ENCODE measurements at regions not wholly inside any gene's neighbourhood (a gene's known extent, or its start where the extent isn't known, plus 50 kb on each side); places are given as distances from the start of the nearest gene placed in this dataset.

DNA sequence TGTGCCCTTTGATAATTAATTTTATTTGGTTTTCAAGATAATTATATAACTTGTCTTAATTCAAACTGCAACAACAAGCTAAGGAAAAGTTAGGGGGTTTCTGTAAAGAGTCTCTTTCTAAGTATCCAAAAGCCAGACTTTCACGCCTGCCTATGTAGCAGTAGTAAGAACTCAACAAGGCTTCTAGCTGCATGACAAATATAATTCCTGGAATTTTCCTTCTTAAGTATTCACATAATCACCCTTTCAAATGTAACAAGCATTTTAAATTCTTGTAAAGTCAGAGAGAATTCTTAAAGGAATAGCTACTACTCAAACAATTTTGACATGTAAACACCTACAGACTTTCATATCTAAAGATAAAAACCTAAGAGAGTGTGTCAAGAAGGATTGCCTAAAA lies 189.7 kb upstream of the NDST3 start:
- POLR2A ChIA-PET = interaction anchor here (0.7 kb wide), 1 partner anchor 19 kb away, joined by 3 read pairs; no protein-coding TSS in a partner anchor
- no peaks in the 10 kb centered on the region for H3K27me3 Mint-ChIP-seq (ENCODE audit: insufficient read depth, unreplicated experiment)
- TF ChIP-seq, protein P1, sequence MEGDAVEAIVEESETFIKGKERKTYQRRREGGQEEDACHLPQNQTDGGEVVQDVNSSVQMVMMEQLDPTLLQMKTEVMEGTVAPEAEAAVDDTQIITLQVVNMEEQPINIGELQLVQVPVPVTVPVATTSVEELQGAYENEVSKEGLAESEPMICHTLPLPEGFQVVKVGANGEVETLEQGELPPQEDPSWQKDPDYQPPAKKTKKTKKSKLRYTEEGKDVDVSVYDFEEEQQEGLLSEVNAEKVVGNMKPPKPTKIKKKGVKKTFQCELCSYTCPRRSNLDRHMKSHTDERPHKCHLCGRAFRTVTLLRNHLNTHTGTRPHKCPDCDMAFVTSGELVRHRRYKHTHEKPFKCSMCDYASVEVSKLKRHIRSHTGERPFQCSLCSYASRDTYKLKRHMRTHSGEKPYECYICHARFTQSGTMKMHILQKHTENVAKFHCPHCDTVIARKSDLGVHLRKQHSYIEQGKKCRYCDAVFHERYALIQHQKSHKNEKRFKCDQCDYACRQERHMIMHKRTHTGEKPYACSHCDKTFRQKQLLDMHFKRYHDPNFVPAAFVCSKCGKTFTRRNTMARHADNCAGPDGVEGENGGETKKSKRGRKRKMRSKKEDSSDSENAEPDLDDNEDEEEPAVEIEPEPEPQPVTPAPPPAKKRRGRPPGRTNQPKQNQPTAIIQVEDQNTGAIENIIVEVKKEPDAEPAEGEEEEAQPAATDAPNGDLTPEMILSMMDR (IDR thresholded peaks at IDR 0.05; ENCODE audit: unreplicated experiment) = no peak
- H3K4me3 Mint-ChIP-seq (ENCODE audit: unreplicated experiment) = no peak overlapping the region
- CTCF ChIA-PET = interaction anchor here (0.6 kb wide), 2 partner anchors 325 to 485 kb away, joined by 4 to 5 read pairs; no protein-coding TSS in a partner anchor
- H3K36me3 Mint-ChIP-seq (ENCODE audit: insufficient read depth, unreplicated experiment) = no peaks in the 10 kb centered on the region
- H3K27ac Mint-ChIP-seq (ENCODE audit: low read depth, unreplicated experiment) = no peak overlapping the region
- H3K4me1 Mint-ChIP-seq (ENCODE audit: insufficient read depth, unreplicated experiment) = no peaks in the 10 kb centered on the region
- BruUV-seq (replicated peaks) = no TSS peak
- intact Hi-C loops (cut with micrococcal nuclease) = no loop called here
- no peaks in the 10 kb centered on the region for H3K9me3 Mint-ChIP-seq (ENCODE audit: unreplicated experiment)
- no peak for DNase-seq (ENCODE audit: unreplicated experiment)

DNA sequence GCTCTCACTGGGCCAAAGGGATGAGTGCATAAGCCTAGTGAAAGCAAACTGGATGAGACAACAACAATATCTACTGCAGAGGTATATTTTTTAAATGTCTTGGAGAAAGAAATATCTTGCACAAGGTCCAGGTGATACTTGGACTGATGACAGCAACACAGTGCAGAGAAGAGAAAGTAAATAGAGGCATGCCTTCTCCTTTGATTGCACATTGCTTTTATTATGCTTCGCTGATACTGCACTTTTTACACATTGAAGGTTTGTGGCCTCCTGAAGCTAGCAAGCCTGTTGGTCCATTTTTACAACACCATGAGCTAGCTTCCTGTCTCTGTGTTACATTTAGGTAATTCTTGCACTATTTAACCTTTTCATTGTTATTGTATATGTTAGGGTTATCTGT lies 189.0 kb upstream of the NDST3 start:
- Mint-ChIP-seq H3K36me3 (ENCODE audit: insufficient read depth, unreplicated experiment) (no peaks in the 10 kb centered on the region), H3K4me1 (ENCODE audit: insufficient read depth, unreplicated experiment) (no peaks in the 10 kb centered on the region), H3K27me3 (ENCODE audit: insufficient read depth, unreplicated experiment) (no peaks in the 10 kb centered on the region), H3K4me3 (ENCODE audit: unreplicated experiment) (no peak overlapping the region), H3K9me3 (ENCODE audit: unreplicated experiment) (no peaks in the 10 kb centered on the region), H3K27ac (ENCODE audit: low read depth, unreplicated experiment) (no peak overlapping the region)
- intact Hi-C loops (cut with micrococcal nuclease) = no loop called here
- CTCF ChIA-PET = interaction anchor here (0.6 kb wide), 1 partner anchor 325 kb away, joined by 5 read pairs; no protein-coding TSS in a partner anchor
- POLR2A ChIA-PET = interaction anchor here (0.7 kb wide), 1 partner anchor 78 kb away, joined by 3 read pairs; no protein-coding TSS in a partner anchor
- no TSS peak for BruUV-seq (replicated peaks)
- DNase-seq (ENCODE audit: unreplicated experiment) = no peak
- TF ChIP-seq, protein P1 (IDR thresholded peaks at IDR 0.05; ENCODE audit: unreplicated experiment) = no peak

DNA sequence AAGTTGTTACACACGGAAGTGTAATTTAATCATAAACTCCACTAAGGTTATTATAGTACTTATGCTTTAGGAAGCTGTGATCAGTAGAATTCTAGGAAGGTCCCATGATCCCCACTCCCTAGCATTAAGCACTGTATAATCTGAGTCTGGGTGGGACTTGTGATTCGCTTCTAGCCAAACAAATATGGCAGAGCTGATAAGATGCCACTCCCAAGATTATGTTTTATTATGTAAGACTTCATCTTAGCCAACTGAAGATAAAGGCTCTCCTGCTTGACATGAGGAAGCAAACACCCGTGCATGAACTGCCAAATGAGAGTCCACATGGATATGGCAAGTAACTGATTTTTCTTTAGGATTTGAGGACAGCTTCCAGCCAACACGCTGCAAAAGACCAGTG lies 186.4 kb upstream of the NDST3 start:
- CTCF ChIA-PET = interaction anchor here (0.7 kb wide), 1 partner anchor 45 kb away, joined by 3 read pairs; no protein-coding TSS in a partner anchor
- peaks cover 7% of the 10 kb centered on the region for H3K9me3 Mint-ChIP-seq (ENCODE audit: unreplicated experiment)

DNA sequence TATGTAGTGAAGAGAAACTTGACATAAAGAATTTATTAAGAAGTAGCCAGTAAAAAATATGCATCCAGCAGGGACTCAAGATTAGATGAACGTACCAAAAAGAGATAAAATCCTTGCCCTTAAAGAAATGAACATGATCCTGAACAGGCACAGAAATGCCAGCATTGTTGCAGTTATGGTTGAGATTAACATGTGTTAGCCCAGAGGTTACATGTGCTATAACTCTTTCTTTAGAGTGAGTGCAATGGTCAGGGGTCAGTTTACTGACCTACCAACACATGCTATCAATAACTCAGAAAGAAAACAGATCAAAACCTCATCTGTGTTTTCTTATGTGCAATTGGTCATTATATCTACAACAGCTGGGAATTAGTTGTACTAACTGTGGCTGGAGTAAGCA lies 166.1 kb upstream of the NDST3 start:
- Mint-ChIP-seq H3K27me3 (ENCODE audit: insufficient read depth, unreplicated experiment) (no peaks in the 10 kb centered on the region), H3K9me3 (ENCODE audit: unreplicated experiment) (no peaks in the 10 kb centered on the region), H3K4me3 (ENCODE audit: unreplicated experiment) (no peak overlapping the region), H3K4me1 (ENCODE audit: insufficient read depth, unreplicated experiment) (no peaks in the 10 kb centered on the region), H3K27ac (ENCODE audit: low read depth, unreplicated experiment) (no peak overlapping the region), H3K36me3 (ENCODE audit: insufficient read depth, unreplicated experiment) (no peaks in the 10 kb centered on the region)
- CTCF ChIA-PET = no interaction called here
- intact Hi-C loops (cut with micrococcal nuclease) = no loop called here
- no TSS peak for BruUV-seq (replicated peaks)
- DNase-seq (ENCODE audit: unreplicated experiment) = no peak
- TF ChIP-seq, protein P1 (IDR thresholded peaks at IDR 0.05; ENCODE audit: unreplicated experiment) = no peak
- POLR2A ChIA-PET = no interaction called here

More for the DNA sequence above, 186.4 kb upstream of the NDST3 start:
- H3K4me3 Mint-ChIP-seq (ENCODE audit: unreplicated experiment) = no peak overlapping the region
- no peaks in the 10 kb centered on the region for H3K4me1 Mint-ChIP-seq (ENCODE audit: insufficient read depth, unreplicated experiment)
- POLR2A ChIA-PET = no interaction called here
- DNase-seq (ENCODE audit: unreplicated experiment) = no peak
- BruUV-seq (replicated peaks) = no TSS peak
- intact Hi-C loops (cut with micrococcal nuclease) = no loop called here
- H3K27ac Mint-ChIP-seq (ENCODE audit: low read depth, unreplicated experiment) = no peak overlapping the region
- TF ChIP-seq, protein P1 (IDR thresholded peaks at IDR 0.05; ENCODE audit: unreplicated experiment) = no peak
- no peaks in the 10 kb centered on the region for H3K36me3 Mint-ChIP-seq (ENCODE audit: insufficient read depth, unreplicated experiment)
- H3K27me3 Mint-ChIP-seq (ENCODE audit: insufficient read depth, unreplicated experiment) = no peaks in the 10 kb centered on the region

All from MCF 10A (cell line).